Suppressor macrophage treated with lipopolysaccharide for 1 hour (primary cell): ENCODE measurements at regions not wholly inside any gene's neighbourhood (a gene's known extent, or its start where the extent isn't known, plus 50 kb on each side); places are given as distances from the start of the nearest gene placed in this dataset.

ENCODE experiments used
- DNase-seq, 3 donors: peaks; one replicate each; pipeline ENCODE4 v3.0.0-alpha.2; 2020 to 2022

DNA sequence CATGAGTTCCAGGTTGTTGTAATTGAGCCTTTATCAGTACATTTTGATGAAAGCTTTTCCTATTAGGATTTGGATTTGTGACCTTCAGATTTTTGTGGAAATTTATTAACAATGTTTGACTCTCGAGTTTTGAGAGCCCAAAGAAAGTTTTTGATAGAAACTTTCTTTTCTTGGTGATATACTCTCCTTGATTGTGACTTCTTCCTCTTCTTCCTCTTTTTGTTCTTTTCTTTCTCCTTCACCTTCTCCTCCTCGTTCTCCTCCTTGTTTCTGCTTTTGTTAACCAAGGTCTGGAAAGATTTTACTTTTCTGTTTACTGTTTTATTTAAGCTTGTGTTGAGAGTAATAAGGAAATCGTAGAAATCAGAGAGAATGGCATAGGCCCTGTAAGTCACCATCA, 182.4 kb downstream of the TRIM27 start:
- no peak for DNase-seq

DNA sequence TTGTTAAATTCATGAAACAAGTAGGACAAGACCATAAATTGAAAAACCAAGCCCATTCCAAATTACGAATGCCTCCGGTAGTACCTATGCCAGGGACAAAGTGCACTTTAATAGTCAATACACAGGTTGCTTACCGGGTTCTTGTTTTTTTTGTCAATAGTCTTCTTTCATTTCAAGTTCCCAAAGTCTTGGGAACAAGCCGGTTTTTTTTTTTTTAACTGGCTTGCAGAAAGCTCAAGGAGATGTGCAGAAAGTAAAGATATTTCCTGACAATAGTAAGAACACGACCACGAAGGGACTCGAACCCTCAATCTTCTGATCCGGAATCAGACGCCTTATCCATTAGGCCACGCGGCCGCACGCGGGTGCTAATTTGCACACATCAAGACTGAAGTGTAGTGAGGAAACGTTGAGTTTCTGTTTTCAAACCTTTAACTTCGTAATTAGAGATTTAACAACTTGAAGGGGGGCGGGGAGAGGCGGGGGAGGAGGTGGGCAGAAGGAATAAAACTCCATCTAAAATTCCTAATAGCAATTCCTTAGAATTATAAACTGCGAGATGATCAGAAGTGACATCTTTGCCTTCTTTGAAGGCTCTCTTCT, 181.0 kb downstream of the TRIM27 start:
- peak in 1 of 3 donors; percentile 8 for DNase-seq

DNA sequence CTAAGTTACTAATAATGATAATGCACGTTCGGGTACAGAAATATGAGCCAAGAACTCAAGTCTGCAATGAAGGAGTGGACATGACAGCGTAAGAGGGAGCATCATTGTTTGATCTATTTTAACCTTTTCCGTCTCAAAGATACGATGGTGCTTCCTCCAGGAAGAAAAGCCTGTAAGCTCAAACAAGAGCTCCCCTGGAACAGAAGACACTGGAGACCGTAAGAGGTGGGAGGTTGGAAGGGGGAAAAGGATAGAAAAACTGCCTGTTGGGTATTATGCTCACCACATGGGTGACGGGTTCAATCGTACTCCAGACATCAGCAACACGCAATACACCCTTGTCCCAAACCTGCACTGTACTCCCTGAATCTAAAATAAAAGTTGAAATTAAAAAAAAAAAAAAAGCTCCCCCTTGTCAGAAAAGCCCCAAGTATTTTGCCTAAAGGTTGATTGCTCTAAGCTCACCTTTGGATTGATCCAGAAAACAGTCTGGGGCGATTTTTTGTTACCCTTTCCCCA, 180.5 kb downstream of the TRIM27 start:
- DNase-seq: no peak

DNA sequence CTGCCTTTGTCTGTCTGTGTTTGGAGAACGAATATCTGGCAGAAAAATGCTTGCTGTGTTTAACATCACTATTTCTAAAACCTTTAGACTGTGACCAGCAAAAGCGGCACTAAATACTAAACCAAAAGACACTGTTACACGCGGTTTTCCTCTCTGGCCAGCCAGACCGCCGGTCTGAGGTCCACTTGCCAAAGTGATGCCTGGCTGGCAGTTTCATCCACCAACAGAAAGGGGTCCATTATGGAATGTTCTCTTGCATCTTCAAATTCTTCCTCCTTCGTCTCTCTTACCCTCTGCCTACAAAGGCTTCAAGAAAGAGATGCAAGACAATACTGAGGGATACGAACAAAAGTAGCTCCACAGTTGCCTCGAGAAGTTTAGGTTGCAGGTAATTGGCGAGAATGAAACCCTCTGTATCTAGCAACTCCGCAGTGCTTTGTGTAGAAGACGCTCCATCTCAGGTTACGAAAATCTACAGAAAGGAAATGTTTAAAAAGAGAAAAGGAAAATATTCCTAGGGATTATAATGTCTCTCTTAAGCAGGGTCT, 176.6 kb downstream of the TRIM27 start:
- DNase-seq: no peak

DNA sequence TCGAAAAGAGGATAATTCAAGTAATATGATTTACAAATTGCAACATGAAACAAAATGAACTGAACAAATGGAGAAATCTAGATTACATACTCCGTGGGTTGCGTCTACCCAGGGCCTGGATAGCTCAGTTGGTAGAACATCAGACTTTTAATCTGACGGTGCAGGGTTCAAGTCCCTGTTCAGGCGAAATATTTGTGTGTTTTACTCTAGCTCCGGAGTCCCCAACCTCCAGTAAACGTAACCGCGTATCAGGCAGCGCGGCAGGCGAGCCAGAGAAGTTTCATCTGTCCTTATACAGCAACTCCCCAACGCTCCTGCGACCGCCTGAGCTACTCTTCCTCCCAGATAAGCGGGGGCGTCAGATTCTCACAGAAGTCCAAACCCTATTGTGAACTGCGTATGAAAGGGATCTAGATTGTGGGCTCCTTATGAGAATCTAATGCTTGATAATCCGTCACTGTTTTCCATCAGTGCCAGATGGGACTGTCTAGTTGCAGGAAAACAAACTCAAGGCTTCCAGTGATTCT, 176.1 kb downstream of the TRIM27 start:
- no peak for DNase-seq

DNA sequence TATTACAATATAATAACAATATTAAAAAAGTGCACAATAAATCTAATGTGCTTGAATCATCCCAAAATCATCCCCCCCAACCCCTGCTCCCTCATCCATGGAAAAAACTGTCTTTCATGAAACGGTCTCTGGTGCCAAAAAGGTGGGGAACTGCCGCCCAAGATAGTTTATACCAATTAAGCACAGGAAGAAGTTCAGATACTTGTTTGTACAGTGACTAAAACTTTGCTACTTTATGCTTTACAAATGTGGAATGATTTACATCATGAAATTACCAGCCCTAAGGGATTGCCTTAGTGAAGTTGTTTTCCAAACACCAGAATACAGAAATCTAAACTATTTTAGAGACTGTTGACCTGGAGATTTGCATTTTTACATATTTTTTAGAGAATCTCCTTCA, 175.6 kb downstream of the TRIM27 start:
- DNase-seq: no peak

DNA sequence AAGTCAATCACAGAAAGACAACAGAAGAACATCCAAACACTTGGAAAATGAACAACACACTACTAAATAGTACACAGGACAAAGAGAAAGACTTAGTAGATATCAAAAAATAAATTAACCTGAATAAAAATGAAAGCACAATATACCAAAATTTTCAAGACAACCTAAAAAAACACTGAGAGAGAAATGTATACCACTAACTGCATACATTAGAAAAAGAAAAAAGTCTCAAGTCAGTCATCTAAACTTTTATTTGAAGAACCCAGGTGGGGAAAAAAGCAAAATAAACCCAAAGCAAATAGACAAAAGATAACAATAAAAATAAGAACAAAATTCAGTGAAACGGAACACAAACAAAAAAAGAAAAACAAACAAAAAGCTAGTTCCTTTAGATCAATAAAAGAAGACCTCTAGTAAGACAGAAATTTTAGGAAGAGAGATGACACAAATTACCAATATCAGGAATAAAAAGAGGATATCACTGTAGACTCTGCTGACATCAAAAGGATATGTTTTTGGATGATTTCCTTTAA, 172.8 kb downstream of the TRIM27 start:
- DNase-seq: no peak

DNA sequence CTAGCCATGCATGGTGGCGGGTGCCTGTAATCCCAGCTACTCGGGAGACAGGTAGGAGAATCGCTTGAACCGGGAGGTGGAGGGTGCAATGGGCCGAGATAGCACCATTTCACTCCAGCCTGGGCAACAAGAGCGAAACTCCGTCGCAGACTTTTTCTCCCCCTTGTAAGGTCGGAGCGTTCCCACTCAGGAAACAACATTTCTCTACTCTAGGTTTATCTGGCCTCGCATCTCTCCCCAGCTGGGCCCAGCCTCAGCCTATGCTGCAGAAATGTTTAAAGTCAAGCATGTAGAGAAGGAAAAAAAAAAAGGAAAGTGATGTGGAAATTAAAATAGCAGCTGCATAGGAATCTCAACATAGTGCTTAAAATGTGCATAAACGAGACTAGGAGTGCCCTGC, 172.3 kb downstream of the TRIM27 start:
- DNase-seq: no peak

DNA sequence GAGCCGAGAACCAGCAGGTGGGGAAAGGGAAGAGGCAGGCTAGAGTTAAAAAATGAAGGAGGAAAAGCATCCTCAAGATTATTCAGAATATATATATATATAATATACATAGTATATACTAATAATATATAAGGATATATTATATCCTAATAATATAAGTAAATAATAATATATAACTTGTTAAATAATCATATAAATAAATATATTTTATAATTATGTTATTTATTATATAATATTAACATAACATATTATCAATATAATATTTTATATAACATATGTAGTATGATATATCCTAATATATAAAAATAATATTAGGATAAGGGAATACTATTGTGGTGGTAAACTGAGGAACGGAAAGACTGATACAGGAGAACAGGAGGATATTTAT, 171.8 kb downstream of the TRIM27 start:
- DNase-seq: no peak

DNA sequence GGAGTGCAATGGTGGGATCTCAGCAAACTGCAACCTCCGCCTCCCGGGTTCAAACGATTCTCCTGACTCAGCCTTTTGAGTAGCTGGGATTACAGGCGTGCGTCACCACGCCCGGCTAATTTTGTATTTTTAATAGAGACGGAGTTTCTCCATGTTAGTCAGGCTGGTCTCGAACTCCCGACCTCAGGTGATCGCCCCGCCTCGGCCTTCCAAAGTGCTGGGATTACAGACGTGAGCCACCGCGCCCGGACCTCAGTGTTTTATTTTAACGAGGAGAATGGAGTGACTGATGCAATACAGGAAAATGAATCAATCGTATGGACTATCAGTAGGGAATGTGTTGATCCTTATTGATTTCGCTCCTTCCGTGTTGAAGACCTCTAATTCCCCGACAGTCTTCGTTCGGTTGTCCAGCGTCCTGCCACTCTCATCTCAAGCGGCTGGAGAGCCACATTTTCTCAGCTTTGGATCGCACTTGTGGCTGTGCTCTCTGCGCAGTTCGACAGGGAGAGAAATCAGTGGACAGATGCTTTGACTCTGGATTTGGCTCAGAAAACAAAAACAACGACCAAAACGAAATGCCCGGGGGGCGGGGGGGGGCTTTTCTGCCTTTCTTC, 166.2 kb downstream of the TRIM27 start:
- DNase-seq: no peak

DNA sequence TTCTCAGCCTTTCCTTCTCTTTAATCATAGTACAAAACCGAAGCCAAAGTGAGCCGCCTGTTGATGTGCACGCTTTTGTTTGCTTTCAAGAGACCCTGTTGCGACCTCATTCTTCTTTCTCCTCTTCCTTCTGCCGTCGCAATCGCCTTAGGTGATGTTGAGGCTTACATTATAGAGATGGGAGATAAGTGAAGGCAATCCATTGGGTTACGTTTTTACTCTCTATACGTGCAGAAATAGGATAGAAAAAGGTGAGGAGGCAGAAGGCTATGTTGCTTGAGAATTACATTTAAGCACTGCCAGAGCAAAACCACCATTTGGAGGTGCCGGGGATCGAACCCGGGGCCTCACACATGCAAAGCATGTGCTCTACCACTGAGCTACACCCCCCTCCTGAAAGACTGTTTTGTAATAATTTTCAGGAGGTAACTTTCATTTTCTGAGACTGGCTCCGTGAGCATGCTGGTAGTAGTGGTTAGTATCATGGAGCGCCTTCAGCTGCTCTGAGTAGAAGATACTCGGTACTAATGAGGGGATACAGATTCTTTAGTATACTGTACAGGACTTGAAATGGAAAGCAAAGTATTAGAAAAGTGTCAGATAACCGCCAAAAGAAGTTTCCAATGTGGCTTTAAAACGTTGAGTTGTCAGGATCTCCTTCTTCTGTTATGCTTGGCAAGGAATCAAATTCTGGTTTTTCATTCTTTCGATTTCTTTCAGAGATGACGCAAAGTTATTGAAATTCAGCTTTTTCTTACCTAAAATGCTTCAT, 165.6 kb downstream of the TRIM27 start:
- DNase-seq: no peak

DNA sequence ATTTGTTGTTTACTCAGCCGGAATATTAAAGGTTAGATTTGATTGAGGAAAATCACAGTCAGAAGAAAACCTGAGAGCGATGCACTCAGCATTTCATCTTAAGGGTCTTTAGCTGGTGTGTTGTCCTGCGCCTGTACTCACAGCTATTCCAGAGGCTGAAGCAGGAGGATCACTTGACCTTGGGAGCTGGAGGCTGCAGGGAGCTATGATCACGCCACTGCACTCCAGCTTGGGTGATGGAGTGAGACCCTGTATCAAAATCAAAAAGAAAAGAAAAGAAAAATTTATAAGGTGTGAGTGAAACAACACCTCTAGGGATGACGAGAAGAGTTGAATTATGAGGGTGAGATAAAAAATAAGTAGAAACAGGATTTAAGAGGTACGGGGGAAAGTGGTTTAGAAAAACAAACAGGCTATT, 165.0 kb downstream of the TRIM27 start:
- no peak for DNase-seq

DNA sequence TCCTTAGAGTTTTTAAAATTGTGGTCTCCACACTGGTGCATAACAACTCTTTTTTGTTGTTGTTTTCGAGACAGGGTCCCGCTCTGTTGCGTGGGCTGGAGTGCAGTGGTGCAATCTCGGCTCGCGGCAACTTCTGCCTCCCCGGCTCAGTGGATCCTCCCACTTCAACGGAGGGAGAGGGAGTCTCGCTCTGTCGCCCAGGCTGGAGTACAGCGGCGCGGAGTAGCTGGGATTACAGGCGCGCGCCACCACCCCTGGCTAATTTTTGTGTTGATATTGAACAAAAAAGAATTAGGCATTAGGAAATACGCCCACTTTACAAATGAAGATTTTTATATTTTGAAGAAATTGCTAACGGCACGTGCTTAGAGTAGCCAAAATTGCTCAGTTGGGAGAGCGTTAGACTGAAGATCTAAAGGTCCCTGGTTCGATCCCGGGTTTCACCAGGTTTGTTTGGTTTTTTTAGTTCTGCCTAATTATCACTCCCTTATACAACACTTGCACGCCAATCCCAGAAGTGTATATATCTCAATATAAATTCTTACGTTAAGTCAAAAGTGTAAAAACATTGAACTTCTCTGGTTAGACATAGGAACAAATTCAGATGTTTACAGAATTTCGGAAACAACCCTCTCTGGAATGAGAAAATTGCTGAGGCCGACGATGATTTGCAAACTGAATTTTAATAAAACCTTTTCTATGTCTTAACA, 159.6 kb downstream of the TRIM27 start:
- no peak for DNase-seq

DNA sequence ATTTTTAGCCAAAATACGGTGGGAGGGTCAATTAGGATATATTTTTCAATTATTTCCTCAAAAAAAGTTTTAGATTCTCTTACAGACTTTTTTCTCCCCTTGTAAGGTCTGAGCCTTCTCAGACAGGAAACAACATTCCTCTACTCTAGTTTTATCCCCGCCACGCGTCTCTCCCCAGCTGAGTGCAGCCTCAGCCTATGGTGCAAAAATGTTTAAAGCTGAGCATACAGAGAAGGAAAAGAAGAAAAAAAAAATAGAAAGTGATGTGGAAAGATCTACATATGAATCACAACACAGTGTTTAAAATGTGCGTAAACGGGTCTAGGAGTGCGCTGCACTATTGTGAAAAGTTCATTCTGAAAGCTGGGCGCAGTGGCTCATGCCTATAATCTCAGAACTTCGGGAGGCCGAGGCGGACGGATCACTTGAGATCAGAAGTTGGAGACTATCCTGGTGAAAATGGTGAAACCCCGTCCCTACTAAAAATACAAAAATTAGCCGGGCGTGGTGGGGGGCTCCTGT, 159.0 kb downstream of the TRIM27 start:
- no peak for DNase-seq

DNA sequence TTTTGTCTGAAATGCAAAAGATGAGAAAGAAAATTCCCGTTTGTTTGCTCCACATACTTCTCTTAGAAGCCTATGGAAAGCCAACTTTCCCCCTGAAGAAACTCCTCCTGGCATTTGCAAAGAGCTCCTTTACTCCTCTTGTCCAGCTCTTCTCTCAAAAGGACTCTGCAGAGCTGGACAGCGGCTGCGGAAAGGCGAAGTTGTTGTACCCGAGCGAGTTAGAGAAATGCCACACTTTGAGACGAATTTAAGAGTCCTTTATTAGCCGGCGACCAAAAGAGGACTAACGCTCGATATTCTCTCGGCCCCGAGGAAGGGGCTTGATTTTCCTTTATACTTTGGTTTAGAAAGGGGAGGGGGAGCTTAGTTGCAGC, 157.8 kb downstream of the TRIM27 start:
- no peak for DNase-seq

DNA sequence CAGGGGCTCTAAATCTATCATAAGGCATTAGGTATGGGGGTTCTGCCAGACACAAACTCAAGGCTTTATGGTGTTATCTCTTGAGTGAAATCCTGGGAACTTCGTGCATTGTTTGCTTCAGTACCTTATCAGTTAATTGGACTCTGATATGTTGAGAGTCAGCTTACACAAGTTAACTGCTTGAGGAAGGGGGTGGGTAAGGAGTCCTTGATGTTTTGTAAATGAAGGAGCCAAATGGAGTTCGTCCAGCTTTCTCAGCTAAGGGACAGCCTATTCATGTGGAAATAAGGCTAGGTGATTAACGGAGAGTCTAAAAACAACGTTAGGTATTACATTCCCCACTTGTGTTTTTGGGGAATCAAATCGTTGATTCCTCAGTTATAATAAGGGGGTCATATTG, 157.4 kb downstream of the TRIM27 start:
- no peak for DNase-seq

DNA sequence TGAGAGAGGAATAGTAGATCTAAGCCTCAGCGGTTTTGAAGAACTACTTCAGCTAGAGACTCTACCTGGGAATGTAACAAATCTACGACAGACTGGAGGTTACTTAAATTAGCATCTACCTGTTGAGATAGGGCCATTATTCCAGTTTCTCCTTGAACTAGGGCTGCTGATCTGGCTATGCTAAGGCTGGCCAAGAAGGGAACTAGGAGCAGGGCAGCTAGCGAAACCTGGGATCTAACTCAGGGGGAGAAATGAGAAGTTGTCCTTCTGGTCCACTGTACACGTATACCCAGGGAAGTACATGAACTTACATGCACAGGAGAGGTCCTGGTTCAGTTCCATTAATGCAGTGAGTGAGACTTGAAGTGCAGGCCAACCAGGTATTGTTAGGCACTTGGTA, 156.7 kb downstream of the TRIM27 start:
- no peak for DNase-seq

DNA sequence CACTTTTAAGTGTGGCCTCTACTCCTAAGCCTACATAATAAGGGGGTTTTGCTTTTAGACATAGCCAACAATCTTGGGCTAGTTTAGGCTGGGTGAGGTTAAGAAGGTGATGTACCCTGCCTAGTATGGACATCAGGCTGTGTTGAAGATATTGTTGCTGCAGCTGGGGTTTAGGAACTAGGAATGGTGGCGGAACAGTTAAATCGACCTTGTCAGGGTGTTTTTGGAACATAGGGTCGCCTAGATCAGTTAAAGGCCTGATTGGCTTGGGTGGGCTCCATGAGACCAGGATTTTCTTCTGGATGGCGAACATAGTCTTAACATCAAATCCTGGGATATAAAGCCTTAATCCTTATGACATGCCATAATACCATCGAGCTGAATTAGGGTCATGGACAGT, 156.1 kb downstream of the TRIM27 start:
- no peak for DNase-seq

DNA sequence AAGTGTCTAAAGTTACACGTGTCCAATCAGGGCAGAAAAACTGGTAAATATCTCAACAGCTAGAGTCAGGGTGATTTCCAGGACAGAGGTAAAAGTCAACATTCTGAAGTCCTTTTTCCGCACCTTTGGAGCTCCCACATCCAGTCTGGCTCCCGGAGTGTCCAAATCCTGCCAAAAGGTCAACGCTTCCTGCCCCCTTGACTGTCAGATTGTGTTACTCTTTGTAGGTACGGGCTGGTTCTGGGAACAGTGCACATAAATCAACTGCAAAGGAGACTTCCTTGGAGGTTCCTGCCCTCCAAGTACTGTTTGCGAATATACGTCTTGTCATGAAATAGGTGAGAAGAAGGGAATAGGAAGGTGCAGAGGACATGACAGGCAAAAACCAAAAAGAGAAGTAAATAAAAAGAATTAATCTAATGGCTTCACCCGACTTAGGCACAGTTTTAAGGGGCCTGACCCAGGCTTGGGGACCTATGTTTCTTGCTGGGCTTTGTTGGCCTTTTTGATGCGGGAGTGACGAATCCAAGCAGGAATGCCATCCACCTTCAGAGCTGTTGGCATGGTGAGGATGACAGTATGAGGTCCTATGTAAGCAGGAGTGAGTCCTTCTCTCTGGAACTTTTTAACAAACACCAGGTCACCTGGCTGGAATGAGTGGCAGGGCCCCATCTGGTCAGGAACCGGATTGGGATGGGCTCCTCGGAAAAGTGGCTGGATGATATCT, 155.4 kb downstream of the TRIM27 start:
- no peak for DNase-seq

DNA sequence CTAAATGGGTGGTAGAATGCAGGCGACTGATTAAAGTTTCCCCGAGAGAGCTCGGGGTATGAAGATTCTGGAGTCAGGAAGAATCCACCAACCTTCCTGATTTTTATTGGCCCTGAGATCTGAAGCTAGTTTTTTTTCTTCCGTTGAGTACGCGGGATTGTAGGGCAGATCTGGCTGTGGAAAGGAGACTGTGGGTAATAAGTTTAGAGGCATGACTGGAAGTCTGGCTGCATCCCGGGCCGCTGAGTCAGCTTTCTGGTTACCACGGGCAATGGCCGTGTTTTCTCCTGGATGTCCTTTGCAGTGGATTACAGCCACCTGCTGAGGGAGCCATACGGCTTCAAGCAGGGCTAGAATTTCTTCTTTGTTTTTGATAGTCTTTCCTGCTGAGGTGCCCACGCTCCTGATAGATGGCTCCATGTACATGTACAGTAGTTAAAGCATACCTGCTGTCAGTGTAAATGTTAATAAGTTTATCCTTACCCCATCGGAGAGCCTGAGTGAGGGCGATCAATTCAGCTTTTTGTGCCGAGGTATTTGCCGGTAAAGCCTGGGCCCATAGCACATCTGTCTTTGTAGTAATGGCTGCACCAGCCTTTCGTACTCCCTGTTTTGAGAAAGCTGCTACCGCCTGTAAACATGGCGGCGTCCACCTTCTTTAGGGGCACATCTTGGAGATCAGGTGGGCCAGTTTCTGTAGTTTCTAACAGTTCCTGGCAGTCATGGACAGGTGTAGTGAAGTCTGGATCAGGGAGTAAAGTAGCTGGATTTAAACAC, 154.0 kb downstream of the TRIM27 start:
- DNase-seq: no peak

DNA sequence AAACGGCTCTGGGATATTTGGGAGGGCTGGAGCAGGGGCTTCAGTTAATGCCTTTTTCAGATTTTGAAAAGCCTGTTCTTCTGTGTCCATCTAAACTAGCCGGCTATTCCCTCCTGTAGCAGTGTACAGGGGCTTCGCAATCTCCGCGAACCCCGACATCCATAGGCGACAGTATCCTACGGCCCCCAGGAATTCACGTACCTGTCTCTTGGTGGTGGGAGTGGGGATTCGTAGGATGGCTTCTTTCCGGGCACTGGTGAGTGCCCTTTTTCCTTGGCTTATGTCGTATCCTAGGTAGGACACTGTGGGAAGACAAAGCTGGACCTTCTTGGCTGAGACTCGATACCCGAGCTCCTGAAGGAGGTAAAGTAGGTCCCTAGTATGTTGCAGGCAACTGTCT, 153.1 kb downstream of the TRIM27 start:
- no peak for DNase-seq
